ENCODE measurements at regions not wholly inside any gene's neighbourhood (a gene's known extent, or its start where the extent isn't known, plus 50 kb on each side); places are given as distances from the start of the nearest gene placed in this dataset.

DNA sequence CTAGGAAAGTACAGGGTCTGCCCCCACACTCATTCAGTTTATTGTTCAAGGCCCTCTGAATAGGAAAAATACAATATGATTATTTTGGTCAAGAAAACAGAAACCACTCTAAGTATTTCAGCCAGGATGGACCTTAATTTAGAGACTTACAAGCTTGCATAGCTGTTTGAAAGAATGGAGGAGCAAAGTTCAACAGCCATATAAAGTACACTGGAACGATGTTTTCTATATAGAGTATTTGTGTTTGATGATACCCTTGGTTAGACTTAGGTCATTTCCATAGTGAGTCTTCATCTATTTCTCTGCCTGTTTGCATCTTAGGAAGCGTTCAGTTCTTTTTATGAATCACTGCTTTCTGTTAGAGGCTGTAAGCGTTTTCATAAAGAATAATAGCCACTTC is 366.2 kb downstream of the NUP35 start:
- no peak for TF ChIP-seq CTCF (IDR thresholded peaks at IDR 0.05)
- no peaks in the 10 kb centered on the region for H3K36me3 ChIP-seq
- intact Hi-C loops (cut with DNase I; ENCODE audit: low total_unique reads), result no loop called here
- no peak overlapping the region for H3K27ac ChIP-seq
- no peaks in the 10 kb centered on the region for H3K27me3 ChIP-seq
- H3K4me1 ChIP-seq, result peaks cover 0 to 10% (median 2%) of the 10 kb centered on the region in 4 donors
- H3K9me3 ChIP-seq, result no peaks in the 10 kb centered on the region
- DNase-seq, result no peak
- no peak overlapping the region for H3K4me3 ChIP-seq

GRCh38 chr2:183490914-183491313 is 366.7 kb downstream of the NUP35 start:
- Histone ChIP-seq H3K9me3 (no peaks in the 10 kb centered on the region), H3K4me1 (peaks cover 0 to 10% (median 2%) of the 10 kb centered on the region in 4 donors), H3K36me3 (no peaks in the 10 kb centered on the region), H3K4me3 (no peak overlapping the region), H3K27ac (no peak overlapping the region), H3K27me3 (no peaks in the 10 kb centered on the region)
- intact Hi-C loops (cut with DNase I; ENCODE audit: low total_unique reads), result no loop called here
- TF ChIP-seq CTCF (IDR thresholded peaks at IDR 0.05), result no peak
- DNase-seq, result no peak

DNA sequence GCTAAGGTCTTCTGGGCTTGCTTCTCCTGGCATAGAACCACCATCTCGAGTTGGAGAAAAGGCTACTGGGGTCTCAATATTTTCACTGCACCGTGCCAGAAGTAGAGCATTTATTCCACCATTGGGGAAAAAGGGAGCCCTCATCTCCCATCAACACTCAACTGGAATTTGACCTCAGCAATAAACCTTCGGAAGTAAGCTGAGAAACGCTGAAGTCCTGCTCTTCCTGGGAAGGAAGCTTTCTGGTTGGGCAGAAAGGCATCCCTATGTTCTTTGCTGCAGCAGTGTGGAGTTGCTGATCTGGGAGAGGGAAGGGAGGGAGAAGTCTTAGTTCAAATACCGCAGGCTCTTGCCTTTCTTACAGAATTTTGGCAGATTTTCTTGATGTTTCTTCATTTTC is 368.8 kb downstream of the NUP35 start:
- Histone ChIP-seq H3K9me3 (no peaks in the 10 kb centered on the region), H3K27ac (no peak overlapping the region), H3K27me3 (no peaks in the 10 kb centered on the region), H3K4me3 (no peak overlapping the region), H3K36me3 (no peaks in the 10 kb centered on the region), H3K4me1 (peaks cover 0 to 10% (median 2%) of the 10 kb centered on the region in 4 donors)
- DNase-seq, result no peak
- intact Hi-C loops (cut with DNase I; ENCODE audit: low total_unique reads), result no loop called here
- TF ChIP-seq CTCF (IDR thresholded peaks at IDR 0.05), result no peak

- TF ChIP-seq CTCF (IDR thresholded peaks at IDR 0.05), result no peak
- Histone ChIP-seq H3K27ac (no peak overlapping the region), H3K4me3 (no peak overlapping the region)
These were observed 370.8 kb downstream of the NUP35 start for GRCh38 chr2:183495079-183495478.

DNA sequence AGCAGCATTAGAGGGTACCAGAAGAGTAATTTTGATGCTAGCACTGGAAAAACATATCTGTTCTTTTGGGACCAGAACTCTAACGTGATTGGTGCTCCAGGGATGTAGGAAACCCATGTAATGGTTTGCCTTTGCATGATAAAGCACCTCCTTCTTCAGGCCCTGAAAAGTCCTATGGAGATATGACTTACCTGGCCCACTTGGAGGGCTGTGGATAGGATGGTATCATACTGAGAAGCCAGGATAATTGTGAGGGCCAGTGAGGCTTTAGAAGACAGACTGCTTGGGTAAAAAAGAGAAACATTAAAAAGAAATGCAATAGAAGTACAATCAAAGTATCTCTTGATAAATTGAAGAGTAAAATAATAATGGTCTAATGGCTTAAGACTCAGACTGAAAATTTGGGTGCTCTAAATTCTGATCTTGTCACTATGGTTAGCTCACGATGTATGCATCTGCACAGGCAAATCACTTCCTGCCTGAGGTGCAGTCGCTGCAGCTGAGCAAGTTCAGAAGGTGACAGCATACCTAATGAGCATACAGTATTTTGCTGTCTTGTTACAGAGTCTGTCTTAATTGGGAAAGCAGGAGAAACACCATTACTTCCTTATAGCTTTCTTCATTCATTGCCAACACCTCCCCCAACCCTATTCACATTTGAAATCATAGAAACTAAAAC is 371.5 kb downstream of the NUP35 start:
- H3K4me1 ChIP-seq, result peaks cover 0 to 7% (median 2%) of the 10 kb centered on the region in 4 donors
- no peaks in the 10 kb centered on the region for H3K36me3 ChIP-seq
- peaks cover 0 to 5% (median 4%) of the 10 kb centered on the region in 3 donors for H3K9me3 ChIP-seq
- no peak overlapping the region for H3K4me3 ChIP-seq
- no peak for DNase-seq
- no peaks in the 10 kb centered on the region for H3K27me3 ChIP-seq
- H3K27ac ChIP-seq, result no peak overlapping the region
- TF ChIP-seq CTCF (IDR thresholded peaks at IDR 0.05), result no peak
- intact Hi-C loops (cut with DNase I; ENCODE audit: low total_unique reads), result no loop called here

More at GRCh38 chr2:183495079-183495478, 370.8 kb downstream of the NUP35 start:
- Histone ChIP-seq H3K36me3 (no peaks in the 10 kb centered on the region), H3K27me3 (no peaks in the 10 kb centered on the region), H3K4me1 (peaks cover 0 to 10% (median 2%) of the 10 kb centered on the region in 4 donors), H3K9me3 (no peaks in the 10 kb centered on the region)
- no peak for DNase-seq
- intact Hi-C loops (cut with DNase I; ENCODE audit: low total_unique reads), result no loop called here

Measured in tibial artery (tissue), 4 donors.